ENCODE measurements at regions not wholly inside any gene's neighbourhood (a gene's known extent, or its start where the extent isn't known, plus 50 kb on each side); places are given as distances from the start of the nearest gene placed in this dataset.
A peak's percentile ranks its signal among the peaks of the same experiment; 100 is the strongest.

GRCh38 chr11:129282634-129283033 lies 90.5 kb upstream of the ARHGAP32 start:
- CTCF ChIA-PET: no interaction called here
- Histone ChIP-seq H3K27me3 (ENCODE audit: control insufficient read depth, insufficient read depth, low read length) (no peaks in the 10 kb centered on the region), H3K9me3 (ENCODE audit: control insufficient read depth, insufficient read depth, low read length) (no peaks in the 10 kb centered on the region), H3K4me3 (ENCODE audit: low read depth, low read length) (no peak overlapping the region), H3K27ac (ENCODE audit: low read depth, low read length) (no peak overlapping the region)
- no peak for DNase-seq (ENCODE audit: low read depth, low spot score)
- POLR2A ChIA-PET: no interaction called here
- TF ChIP-seq CTCF (IDR thresholded peaks at IDR 0.05; ENCODE audit: low read depth, low read length): no peak

GRCh38 chr11:129281471-129282415 lies 89.6 kb upstream of the ARHGAP32 start:
- Histone ChIP-seq H3K9me3 (ENCODE audit: control insufficient read depth, insufficient read depth, low read length) (no peaks in the 10 kb centered on the region), H3K27ac (ENCODE audit: low read depth, low read length) (no peak overlapping the region), H3K27me3 (ENCODE audit: control insufficient read depth, insufficient read depth, low read length) (no peaks in the 10 kb centered on the region), H3K4me3 (ENCODE audit: low read depth, low read length) (no peak overlapping the region)
- POLR2A ChIA-PET: no interaction called here
- DNase-seq (ENCODE audit: low read depth, low spot score): no peak
- TF ChIP-seq CTCF (IDR thresholded peaks at IDR 0.05; ENCODE audit: low read depth, low read length): no peak
- CTCF ChIA-PET: interaction anchor here (0.6 kb wide), 1 partner anchor 136 kb away, joined by 3 read pairs; no protein-coding TSS in a partner anchor

GRCh38 chr11:129280027-129280811 lies 88.1 kb upstream of the ARHGAP32 start:
- DNase-seq (ENCODE audit: low read depth, low spot score): no peak
- H3K4me3 ChIP-seq (ENCODE audit: low read depth, low read length): peak overlapping the region; percentile 69
- TF ChIP-seq CTCF (IDR thresholded peaks at IDR 0.05; ENCODE audit: low read depth, low read length): no peak
- no peaks in the 10 kb centered on the region for H3K27me3 ChIP-seq (ENCODE audit: control insufficient read depth, insufficient read depth, low read length)
- H3K27ac ChIP-seq (ENCODE audit: low read depth, low read length): no peak overlapping the region
- CTCF ChIA-PET: no interaction called here
- POLR2A ChIA-PET: no interaction called here
- H3K9me3 ChIP-seq (ENCODE audit: control insufficient read depth, insufficient read depth, low read length): no peaks in the 10 kb centered on the region

GRCh38 chr11:129279326-129280026 lies 87.4 kb upstream of the ARHGAP32 start:
- DNase-seq (ENCODE audit: low read depth, low spot score): no peak
- POLR2A ChIA-PET: no interaction called here
- CTCF ChIA-PET: no interaction called here
- no peak for TF ChIP-seq CTCF (IDR thresholded peaks at IDR 0.05; ENCODE audit: low read depth, low read length)
- H3K27ac ChIP-seq (ENCODE audit: low read depth, low read length): no peak overlapping the region
- H3K4me3 ChIP-seq (ENCODE audit: low read depth, low read length): peak overlapping the region; percentile 69
- no peaks in the 10 kb centered on the region for H3K27me3 ChIP-seq (ENCODE audit: control insufficient read depth, insufficient read depth, low read length)
- no peaks in the 10 kb centered on the region for H3K9me3 ChIP-seq (ENCODE audit: control insufficient read depth, insufficient read depth, low read length)
